Karpas-422 (cell line): ENCODE measurements at regions not wholly inside any gene's neighbourhood (a gene's known extent, or its start where the extent isn't known, plus 50 kb on each side); places are given as distances from the start of the nearest gene placed in this dataset.
"Not testable (repeated sequence)": the region's sequence is repeated elsewhere in the genome, so short reads cannot be mapped to it uniquely, and the experiment has no call there.

ENCODE experiments used
- DNase-seq: peaks from one replicate; pipeline ENCODE4 v3.0.0-alpha.2; 2015
- H2AFZ ChIP-seq: fragments of 200-600 bp; sonication (generic); 2 replicates; pipeline ENCODE4 v1.6.1; 2014; ENCODE audit warnings: antibody characterized with exemption, low read length, mixed read lengths
- H3K27ac ChIP-seq: fragments of 200-600 bp; sonication (generic); 2 replicates; pipeline ENCODE4 v1.5.1; 2014; ENCODE audit warnings: mild to moderate bottlenecking, low read length, moderate library complexity
- H3K27me3 ChIP-seq: fragments of 200-600 bp; sonication (generic); 2 replicates; pipeline ENCODE4 v1.6.1; 2014; ENCODE audit warnings: low read length, mixed read lengths
- H3K36me3 ChIP-seq: fragments of 200-600 bp; sonication (generic); 2 replicates; pipeline ENCODE4 v1.6.1; 2014; ENCODE audit warnings: low read length, mixed read lengths; ENCODE audit not compliant: insufficient read depth
- H3K4me1 ChIP-seq: fragments of 200-600 bp; sonication (generic); 2 replicates; pipeline ENCODE4 v1.6.1; 2014; ENCODE audit warnings: mild to moderate bottlenecking, low read length, mixed read lengths
- H3K4me2 ChIP-seq: fragments of 200-600 bp; sonication (generic); 2 replicates; pipeline ENCODE4 v1.6.1; 2014; ENCODE audit warnings: low read length, low read depth, mild to moderate bottlenecking; ENCODE audit not compliant: poor library complexity, severe bottlenecking
- H3K4me3 ChIP-seq: fragments of 200-600 bp; sonication (generic); 2 replicates; pipeline ENCODE4 v1.5.1; 2014; ENCODE audit warnings: mild to moderate bottlenecking, antibody characterized with exemption, low read length, mixed read lengths
- H3K79me2 ChIP-seq: fragments of 200-600 bp; sonication (generic); 2 replicates; pipeline ENCODE4 v1.6.1; 2014; ENCODE audit warnings: mild to moderate bottlenecking, low read length, mixed read lengths
- H3K9ac ChIP-seq: fragments of 200-600 bp; sonication (generic); 2 replicates; pipeline ENCODE4 v1.6.0; 2014; ENCODE audit warnings: low read length
- H3K9me2 ChIP-seq: fragments of 200-600 bp; sonication (generic), shearing (Covaris generic); replicated peaks from 2 replicates; pipeline ENCODE4 v1.6.0; 2014; ENCODE audit warnings: mild to moderate bottlenecking, low read length, moderate library complexity; ENCODE audit not compliant: insufficient read depth
- H3K9me3 ChIP-seq: fragments of 300-700, 200-600 bp; sonication (generic); 2 replicates; pipeline ENCODE4 v1.6.1; 2014; ENCODE audit warnings: low read length, mixed read lengths
- H4K20me1 ChIP-seq: fragments of 200-600 bp; sonication (generic); 2 replicates; pipeline ENCODE4 v1.6.1; 2014; ENCODE audit warnings: mild to moderate bottlenecking, antibody characterized with exemption, low read length, low read depth; ENCODE audit not compliant: insufficient read depth

DNA sequence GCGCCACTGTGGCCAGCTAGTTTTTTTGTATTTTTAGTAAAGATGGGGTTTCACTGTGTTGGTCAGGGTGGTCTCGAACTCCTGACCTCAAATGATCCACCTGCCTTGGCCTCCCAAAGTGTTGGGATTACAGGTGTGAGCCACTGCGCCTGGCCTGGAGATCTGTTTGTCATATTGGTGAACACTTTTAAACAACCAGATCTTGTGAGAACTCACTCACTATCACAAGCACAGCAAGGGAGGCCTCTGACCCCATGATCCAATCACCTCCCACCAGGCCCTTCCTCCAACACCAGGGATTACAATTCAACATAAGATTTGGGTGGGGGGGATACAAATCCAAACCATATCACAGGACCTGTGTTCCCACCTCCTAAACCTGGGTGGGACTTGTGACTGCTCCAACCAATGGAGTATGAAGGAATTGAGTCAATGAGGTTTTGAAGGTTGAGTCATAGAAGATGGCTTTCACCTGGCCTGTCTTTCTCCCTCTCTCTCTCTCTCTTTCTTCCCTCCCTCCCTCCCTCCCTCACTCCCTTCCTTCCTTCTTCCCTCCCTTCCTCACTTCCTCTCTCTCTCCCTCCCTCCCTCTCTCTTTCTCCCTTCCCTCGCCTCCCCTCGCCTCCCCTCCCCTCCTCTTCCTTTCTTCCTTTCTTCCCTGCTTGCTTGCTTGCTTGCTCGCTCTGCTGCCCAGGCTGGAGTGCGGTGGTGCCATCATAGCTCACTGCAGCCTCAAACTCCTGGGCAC is 50.1 kb upstream of the ADGRL1 start:
- H3K4me3 ChIP-seq, H3K27me3 ChIP-seq, H3K27ac ChIP-seq, H3K9ac ChIP-seq, H3K4me1 ChIP-seq, H2AFZ ChIP-seq, DNase-seq, H3K36me3 ChIP-seq, H3K79me2 ChIP-seq, H4K20me1 ChIP-seq, H3K9me3 ChIP-seq, H3K9me2 ChIP-seq, H3K4me2 ChIP-seq: not testable (repeated sequence)
